ENCODE measurements at regions not wholly inside any gene's neighbourhood (a gene's known extent, or its start where the extent isn't known, plus 50 kb on each side); places are given as distances from the start of the nearest gene placed in this dataset.

DNA sequence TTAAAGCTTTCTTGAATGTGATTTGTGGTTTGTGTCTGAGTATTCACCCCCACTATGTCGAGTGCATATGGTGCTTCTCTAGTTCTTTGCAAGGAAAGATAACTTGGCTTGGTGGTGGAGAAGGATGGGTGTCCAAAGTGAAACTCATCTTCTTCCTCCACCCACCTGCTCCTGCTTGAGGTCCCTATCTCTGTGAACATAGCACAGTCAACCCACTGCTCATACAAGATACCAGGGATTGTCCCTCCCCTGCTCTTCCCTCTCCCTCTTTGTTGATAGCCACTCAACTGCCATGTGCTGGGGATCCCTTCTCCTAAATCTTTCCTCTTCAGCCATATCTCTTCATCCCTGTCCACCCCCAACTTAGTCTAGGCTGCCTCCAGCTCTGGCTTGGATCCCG lies 176.5 kb downstream of the ASCL4 start:
- Histone ChIP-seq H3F3A (replicated peaks; ENCODE audit: low read depth) (no peaks in the 10 kb centered on the region), H3K9me2 (ENCODE audit: insufficient read depth) (no peaks in the 10 kb centered on the region), H2AFZ (no peak overlapping the region), H3K4me1 (ENCODE audit: insufficient read depth) (no peaks in the 10 kb centered on the region), H3K4me2 (no peak overlapping the region), H4K20me1 (replicated peaks; ENCODE audit: insufficient read depth) (no peaks in the 10 kb centered on the region), H3K27me3 (ENCODE audit: insufficient read depth) (no peaks in the 10 kb centered on the region), H3K79me2 (replicated peaks; ENCODE audit: insufficient read depth) (no peaks in the 10 kb centered on the region), H3K4me3 (no peak overlapping the region), H3K36me3 (ENCODE audit: insufficient read depth) (no peaks in the 10 kb centered on the region), H3K27ac (ENCODE audit: low read depth) (no peak overlapping the region)
- H3K4me3 Mint-ChIP-seq, result no peak overlapping the region
- ATAC-seq (no peak), DNase-seq (ENCODE audit: low spot score) (no peak)
- H3K36me3 Mint-ChIP-seq (ENCODE audit: low read depth), result no peaks in the 10 kb centered on the region
- H3K27ac Mint-ChIP-seq, result no peak overlapping the region
- H3K27me3 Mint-ChIP-seq (ENCODE audit: insufficient read depth, low read depth, poor library complexity), result no peaks in the 10 kb centered on the region
- H3K9me3 Mint-ChIP-seq, result no peaks in the 10 kb centered on the region
- H3K4me1 Mint-ChIP-seq, result no peaks in the 10 kb centered on the region
- TF ChIP-seq JUNB (IDR thresholded peaks at IDR 0.05; ENCODE audit: unreplicated experiment) (no peak), ZNF114 (CRISPR knock-in tag; IDR thresholded peaks at IDR 0.05) (no peak), ZNF331 (CRISPR knock-in tag; IDR thresholded peaks at IDR 0.05; ENCODE audit: low read depth) (no peak), EZH2 (IDR thresholded peaks at IDR 0.05; ENCODE audit: low read depth, unreplicated experiment) (no peak), STAT1 (IDR thresholded peaks at IDR 0.05; ENCODE audit: unreplicated experiment) (no peak), NANOG (IDR thresholded peaks at IDR 0.05; ENCODE audit: borderline replicate concordance) (no peak), EZH2phosphoT487 (IDR thresholded peaks at IDR 0.05; ENCODE audit: unreplicated experiment) (no peak), CREB1 (CRISPR knock-in tag; IDR thresholded peaks at IDR 0.05; ENCODE audit: low read depth) (no peak), POLR2AphosphoS5 (IDR thresholded peaks at IDR 0.05; ENCODE audit: low read depth) (no peak)
- TF ChIP-seq, protein P1, sequence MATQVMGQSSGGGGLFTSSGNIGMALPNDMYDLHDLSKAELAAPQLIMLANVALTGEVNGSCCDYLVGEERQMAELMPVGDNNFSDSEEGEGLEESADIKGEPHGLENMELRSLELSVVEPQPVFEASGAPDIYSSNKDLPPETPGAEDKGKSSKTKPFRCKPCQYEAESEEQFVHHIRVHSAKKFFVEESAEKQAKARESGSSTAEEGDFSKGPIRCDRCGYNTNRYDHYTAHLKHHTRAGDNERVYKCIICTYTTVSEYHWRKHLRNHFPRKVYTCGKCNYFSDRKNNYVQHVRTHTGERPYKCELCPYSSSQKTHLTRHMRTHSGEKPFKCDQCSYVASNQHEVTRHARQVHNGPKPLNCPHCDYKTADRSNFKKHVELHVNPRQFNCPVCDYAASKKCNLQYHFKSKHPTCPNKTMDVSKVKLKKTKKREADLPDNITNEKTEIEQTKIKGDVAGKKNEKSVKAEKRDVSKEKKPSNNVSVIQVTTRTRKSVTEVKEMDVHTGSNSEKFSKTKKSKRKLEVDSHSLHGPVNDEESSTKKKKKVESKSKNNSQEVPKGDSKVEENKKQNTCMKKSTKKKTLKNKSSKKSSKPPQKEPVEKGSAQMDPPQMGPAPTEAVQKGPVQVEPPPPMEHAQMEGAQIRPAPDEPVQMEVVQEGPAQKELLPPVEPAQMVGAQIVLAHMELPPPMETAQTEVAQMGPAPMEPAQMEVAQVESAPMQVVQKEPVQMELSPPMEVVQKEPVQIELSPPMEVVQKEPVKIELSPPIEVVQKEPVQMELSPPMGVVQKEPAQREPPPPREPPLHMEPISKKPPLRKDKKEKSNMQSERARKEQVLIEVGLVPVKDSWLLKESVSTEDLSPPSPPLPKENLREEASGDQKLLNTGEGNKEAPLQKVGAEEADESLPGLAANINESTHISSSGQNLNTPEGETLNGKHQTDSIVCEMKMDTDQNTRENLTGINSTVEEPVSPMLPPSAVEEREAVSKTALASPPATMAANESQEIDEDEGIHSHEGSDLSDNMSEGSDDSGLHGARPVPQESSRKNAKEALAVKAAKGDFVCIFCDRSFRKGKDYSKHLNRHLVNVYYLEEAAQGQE (IDR thresholded peaks at IDR 0.05; ENCODE audit: unreplicated experiment), result no peak
- TF ChIP-seq, protein P2, sequence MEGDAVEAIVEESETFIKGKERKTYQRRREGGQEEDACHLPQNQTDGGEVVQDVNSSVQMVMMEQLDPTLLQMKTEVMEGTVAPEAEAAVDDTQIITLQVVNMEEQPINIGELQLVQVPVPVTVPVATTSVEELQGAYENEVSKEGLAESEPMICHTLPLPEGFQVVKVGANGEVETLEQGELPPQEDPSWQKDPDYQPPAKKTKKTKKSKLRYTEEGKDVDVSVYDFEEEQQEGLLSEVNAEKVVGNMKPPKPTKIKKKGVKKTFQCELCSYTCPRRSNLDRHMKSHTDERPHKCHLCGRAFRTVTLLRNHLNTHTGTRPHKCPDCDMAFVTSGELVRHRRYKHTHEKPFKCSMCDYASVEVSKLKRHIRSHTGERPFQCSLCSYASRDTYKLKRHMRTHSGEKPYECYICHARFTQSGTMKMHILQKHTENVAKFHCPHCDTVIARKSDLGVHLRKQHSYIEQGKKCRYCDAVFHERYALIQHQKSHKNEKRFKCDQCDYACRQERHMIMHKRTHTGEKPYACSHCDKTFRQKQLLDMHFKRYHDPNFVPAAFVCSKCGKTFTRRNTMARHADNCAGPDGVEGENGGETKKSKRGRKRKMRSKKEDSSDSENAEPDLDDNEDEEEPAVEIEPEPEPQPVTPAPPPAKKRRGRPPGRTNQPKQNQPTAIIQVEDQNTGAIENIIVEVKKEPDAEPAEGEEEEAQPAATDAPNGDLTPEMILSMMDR (conservative IDR thresholded peaks at IDR 0.05; ENCODE audit: low read depth in 2 of 2), result no peak
- TF ChIP-seq, protein P3, sequence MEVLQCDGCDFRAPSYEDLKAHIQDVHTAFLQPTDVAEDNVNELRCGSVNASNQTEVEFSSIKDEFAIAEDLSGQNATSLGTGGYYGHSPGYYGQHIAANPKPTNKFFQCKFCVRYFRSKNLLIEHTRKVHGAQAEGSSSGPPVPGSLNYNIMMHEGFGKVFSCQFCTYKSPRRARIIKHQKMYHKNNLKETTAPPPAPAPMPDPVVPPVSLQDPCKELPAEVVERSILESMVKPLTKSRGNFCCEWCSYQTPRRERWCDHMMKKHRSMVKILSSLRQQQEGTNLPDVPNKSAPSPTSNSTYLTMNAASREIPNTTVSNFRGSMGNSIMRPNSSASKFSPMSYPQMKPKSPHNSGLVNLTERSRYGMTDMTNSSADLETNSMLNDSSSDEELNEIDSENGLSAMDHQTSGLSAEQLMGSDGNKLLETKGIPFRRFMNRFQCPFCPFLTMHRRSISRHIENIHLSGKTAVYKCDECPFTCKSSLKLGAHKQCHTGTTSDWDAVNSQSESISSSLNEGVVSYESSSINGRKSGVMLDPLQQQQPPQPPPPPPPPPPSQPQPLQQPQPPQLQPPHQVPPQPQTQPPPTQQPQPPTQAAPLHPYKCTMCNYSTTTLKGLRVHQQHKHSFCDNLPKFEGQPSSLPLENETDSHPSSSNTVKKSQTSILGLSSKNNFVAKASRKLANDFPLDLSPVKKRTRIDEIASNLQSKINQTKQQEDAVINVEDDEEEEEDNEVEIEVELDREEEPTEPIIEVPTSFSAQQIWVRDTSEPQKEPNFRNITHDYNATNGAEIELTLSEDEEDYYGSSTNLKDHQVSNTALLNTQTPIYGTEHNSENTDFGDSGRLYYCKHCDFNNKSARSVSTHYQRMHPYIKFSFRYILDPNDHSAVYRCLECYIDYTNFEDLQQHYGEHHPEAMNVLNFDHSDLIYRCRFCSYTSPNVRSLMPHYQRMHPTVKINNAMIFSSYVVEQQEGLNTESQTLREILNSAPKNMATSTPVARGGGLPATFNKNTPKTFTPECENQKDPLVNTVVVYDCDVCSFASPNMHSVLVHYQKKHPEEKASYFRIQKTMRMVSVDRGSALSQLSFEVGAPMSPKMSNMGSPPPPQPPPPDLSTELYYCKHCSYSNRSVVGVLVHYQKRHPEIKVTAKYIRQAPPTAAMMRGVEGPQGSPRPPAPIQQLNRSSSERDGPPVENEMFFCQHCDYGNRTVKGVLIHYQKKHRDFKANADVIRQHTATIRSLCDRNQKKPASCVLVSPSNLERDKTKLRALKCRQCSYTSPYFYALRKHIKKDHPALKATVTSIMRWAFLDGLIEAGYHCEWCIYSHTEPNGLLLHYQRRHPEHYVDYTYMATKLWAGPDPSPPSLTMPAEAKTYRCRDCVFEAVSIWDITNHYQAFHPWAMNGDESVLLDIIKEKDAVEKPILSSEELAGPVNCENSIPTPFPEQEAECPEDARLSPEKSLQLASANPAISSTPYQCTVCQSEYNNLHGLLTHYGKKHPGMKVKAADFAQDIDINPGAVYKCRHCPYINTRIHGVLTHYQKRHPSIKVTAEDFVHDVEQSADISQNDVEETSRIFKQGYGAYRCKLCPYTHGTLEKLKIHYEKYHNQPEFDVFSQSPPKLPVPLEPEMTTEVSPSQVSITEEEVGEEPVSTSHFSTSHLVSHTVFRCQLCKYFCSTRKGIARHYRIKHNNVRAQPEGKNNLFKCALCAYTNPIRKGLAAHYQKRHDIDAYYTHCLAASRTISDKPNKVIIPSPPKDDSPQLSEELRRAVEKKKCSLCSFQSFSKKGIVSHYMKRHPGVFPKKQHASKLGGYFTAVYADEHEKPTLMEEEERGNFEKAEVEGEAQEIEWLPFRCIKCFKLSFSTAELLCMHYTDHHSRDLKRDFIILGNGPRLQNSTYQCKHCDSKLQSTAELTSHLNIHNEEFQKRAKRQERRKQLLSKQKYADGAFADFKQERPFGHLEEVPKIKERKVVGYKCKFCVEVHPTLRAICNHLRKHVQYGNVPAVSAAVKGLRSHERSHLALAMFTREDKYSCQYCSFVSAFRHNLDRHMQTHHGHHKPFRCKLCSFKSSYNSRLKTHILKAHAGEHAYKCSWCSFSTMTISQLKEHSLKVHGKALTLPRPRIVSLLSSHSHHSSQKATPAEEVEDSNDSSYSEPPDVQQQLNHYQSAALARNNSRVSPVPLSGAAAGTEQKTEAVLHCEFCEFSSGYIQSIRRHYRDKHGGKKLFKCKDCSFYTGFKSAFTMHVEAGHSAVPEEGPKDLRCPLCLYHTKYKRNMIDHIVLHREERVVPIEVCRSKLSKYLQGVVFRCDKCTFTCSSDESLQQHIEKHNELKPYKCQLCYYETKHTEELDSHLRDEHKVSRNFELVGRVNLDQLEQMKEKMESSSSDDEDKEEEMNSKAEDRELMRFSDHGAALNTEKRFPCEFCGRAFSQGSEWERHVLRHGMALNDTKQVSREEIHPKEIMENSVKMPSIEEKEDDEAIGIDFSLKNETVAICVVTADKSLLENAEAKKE (CRISPR knock-in tag; IDR thresholded peaks at IDR 0.05), result no peak
- TF ChIP-seq, protein P4, sequence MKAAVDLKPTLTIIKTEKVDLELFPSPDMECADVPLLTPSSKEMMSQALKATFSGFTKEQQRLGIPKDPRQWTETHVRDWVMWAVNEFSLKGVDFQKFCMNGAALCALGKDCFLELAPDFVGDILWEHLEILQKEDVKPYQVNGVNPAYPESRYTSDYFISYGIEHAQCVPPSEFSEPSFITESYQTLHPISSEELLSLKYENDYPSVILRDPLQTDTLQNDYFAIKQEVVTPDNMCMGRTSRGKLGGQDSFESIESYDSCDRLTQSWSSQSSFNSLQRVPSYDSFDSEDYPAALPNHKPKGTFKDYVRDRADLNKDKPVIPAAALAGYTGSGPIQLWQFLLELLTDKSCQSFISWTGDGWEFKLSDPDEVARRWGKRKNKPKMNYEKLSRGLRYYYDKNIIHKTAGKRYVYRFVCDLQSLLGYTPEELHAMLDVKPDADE (IDR thresholded peaks at IDR 0.05), result no peak

All from GM23338 (cell line).